T-helper 2 cell treated with Interferon-gamma antibody and Interleukin-4, amounts not matched to agents 5 μg/mL and 100 μg/mL, for 36 hours (primary cell): ENCODE measurements at regions not wholly inside any gene's neighbourhood (a gene's known extent, or its start where the extent isn't known, plus 50 kb on each side); places are given as distances from the start of the nearest gene placed in this dataset.
"Not testable (repeated sequence)": the region's sequence is repeated elsewhere in the genome, so short reads cannot be mapped to it uniquely, and the experiment has no call there.

Experiments used
- DNase-seq: peaks from one replicate; pipeline ENCODE4 v3.0.0; 2021; ENCODE audit warnings: low spot score
- H3K27ac Mint-ChIP-seq: one replicate; pipeline ENCODE4 v1.8.0; 2021; ENCODE audit warnings: mild to moderate bottlenecking, mixed read lengths
- H3K27me3 Mint-ChIP-seq: one replicate; pipeline ENCODE4 v1.8.0; 2021; ENCODE audit warnings: low read depth, mixed read lengths
- H3K36me3 Mint-ChIP-seq: one replicate; pipeline ENCODE4 v1.8.0; 2021; ENCODE audit warnings: low read depth, mixed read lengths
- H3K4me1 Mint-ChIP-seq: one replicate; pipeline ENCODE4 v1.8.0; 2021; ENCODE audit warnings: low read depth, mixed read lengths
- H3K4me3 Mint-ChIP-seq: one replicate; pipeline ENCODE4 v1.8.0; 2022; ENCODE audit warnings: mild to moderate bottlenecking, moderate library complexity, mixed read lengths
- H3K9me3 Mint-ChIP-seq: one replicate; pipeline ENCODE4 v1.8.0; 2021; ENCODE audit warnings: mixed read lengths

DNA sequence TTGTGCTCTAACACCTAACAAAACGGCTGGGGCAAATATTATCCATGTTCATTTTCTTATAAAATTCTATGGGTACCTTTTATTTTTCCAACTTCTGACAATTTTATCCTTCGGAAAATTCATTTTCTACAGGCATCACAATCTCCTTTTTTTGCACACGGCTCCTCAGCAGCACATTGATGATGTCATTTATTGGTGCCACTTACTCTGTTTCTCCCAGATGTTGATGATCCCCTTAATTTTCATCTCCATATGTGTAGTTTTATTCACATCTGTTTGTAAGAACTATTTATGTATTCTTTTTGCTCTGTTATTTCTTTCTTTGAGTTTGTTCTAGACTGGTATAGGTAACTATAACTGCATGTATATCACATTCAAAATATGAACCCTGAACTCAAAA, 1660.8 kb upstream of the DDX18 start:
- H3K9me3 Mint-ChIP-seq = peaks cover 52% of the 10 kb centered on the region
- H3K4me3 Mint-ChIP-seq = no peak overlapping the region
- H3K4me1 Mint-ChIP-seq = no peaks in the 10 kb centered on the region
- no peaks in the 10 kb centered on the region for H3K27me3 Mint-ChIP-seq
- DNase-seq = no peak
- H3K36me3 Mint-ChIP-seq = no peaks in the 10 kb centered on the region
- no peak overlapping the region for H3K27ac Mint-ChIP-seq

DNA sequence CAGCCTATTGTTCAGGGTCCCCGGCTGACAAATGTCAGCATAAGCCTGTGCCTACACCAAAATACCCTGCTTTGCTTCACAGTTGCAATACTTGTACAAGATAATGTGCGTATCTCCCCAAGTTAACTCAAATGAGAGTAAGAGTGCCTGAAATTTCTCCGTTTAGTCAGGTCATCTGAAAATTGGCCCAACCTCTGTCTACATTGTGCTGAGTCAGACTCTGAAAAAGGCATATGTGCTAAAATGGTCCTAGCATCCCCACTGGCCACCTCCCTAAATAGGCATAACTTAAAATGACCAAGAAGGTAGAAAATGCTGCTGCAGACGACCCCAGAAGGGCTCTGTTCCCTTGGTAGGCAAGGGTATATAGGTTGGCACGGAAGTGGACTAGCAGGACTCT, 1653.8 kb upstream of the DDX18 start:
- Mint-ChIP-seq H3K27ac (no peak overlapping the region), H3K36me3 (no peaks in the 10 kb centered on the region), H3K9me3 (peaks cover 46% of the 10 kb centered on the region), H3K27me3 (no peaks in the 10 kb centered on the region), H3K4me1 (no peaks in the 10 kb centered on the region), H3K4me3 (no peak overlapping the region)
- no peak for DNase-seq

DNA sequence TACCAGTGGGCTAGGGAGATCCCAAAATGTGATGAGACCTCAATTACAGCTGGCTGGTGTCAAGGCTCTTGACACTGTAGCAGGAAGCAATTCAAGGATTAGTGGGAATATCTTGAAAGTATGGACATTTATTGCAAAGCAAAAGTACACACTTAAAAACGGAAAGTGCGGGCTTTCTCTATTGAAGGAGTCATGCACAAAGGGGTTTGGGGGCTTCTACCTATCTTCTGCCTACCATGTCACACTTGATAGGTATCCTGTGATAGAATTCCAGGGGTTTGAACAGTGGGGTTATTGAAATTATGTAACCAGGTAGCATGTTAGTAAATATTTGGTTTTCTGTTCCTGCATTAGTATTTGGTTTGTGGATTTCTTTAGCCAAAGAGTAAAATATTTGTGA, 1652.1 kb upstream of the DDX18 start:
- no peaks in the 10 kb centered on the region for H3K36me3 Mint-ChIP-seq
- no peak overlapping the region for H3K4me3 Mint-ChIP-seq
- DNase-seq = no peak
- H3K27me3 Mint-ChIP-seq = no peaks in the 10 kb centered on the region
- H3K27ac Mint-ChIP-seq = no peak overlapping the region
- H3K4me1 Mint-ChIP-seq = no peaks in the 10 kb centered on the region
- H3K9me3 Mint-ChIP-seq = peaks cover 42% of the 10 kb centered on the region

DNA sequence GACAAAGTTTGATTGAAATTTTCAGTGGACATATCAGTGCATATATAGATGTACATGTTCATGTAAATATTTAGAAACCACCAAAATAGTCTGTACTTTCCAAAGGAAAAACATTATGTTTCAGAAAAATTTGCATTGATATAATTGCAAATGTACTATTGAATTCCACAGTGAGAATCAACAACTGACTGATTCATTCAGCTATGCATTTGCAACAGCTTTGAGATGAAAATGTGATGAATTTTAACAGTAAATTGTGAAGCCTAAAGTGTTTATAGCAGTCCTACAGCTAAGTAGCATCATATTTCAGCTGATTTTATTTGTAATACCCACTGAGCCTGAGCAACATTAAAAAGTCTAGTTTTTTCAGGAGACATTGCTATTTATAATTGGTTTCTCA, 1647.4 kb upstream of the DDX18 start:
- no peaks in the 10 kb centered on the region for H3K36me3 Mint-ChIP-seq
- no peaks in the 10 kb centered on the region for H3K4me1 Mint-ChIP-seq
- H3K9me3 Mint-ChIP-seq = peaks cover 50% of the 10 kb centered on the region
- H3K27ac Mint-ChIP-seq = no peak overlapping the region
- no peaks in the 10 kb centered on the region for H3K27me3 Mint-ChIP-seq
- DNase-seq = no peak
- H3K4me3 Mint-ChIP-seq = no peak overlapping the region

DNA sequence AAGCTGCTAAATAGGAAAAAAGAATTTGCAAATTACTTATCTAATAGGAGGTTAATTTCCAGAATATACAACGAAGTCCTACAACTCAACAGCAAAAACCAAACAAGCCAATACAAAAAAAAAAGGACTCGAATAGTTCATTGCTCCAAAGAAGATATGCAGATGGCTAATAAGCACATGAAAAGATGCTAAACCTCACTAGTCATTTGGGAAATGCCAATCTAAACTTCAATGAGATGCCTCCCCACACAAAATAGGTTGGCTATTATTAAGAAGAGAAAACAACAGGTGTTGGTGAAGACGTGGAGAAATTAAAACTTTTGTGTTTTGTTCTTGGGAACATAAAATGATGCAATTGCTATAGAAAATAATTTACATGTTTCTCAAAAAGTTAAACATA, 1634.4 kb upstream of the DDX18 start:
- Mint-ChIP-seq H3K27ac (no peak overlapping the region), H3K36me3 (no peaks in the 10 kb centered on the region), H3K9me3 (peaks cover 18% of the 10 kb centered on the region), H3K4me3 (no peak overlapping the region), H3K27me3 (no peaks in the 10 kb centered on the region), H3K4me1 (no peaks in the 10 kb centered on the region)
- no peak for DNase-seq

GRCh38 chr2:116190684-116191083, 1623.8 kb upstream of the DDX18 start:
- not testable (repeated sequence) for H3K4me1 Mint-ChIP-seq, H3K27ac Mint-ChIP-seq, DNase-seq, H3K36me3 Mint-ChIP-seq, H3K27me3 Mint-ChIP-seq, H3K4me3 Mint-ChIP-seq
- peaks cover 36% of the 10 kb centered on the region for H3K9me3 Mint-ChIP-seq

DNA sequence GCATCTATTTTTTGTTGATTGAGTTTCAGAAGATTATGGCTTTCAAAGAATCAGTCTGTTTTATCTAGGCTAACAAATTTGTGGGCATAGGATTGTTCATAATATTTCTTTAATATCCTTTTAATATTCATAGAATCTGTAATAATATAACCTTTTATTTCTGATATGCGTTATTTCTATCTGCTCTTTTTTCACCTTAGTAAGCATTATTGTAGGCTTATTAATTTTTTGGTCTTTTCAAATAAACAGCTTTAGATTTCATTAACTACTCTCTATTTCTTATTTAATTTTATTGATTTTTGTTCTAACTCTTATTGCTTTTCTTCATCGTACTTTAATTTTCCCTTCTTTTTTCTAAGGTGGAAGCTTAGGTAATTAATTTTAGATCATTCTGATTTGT, 1614.4 kb upstream of the DDX18 start:
- H3K27ac Mint-ChIP-seq = no peak overlapping the region
- H3K27me3 Mint-ChIP-seq = no peaks in the 10 kb centered on the region
- H3K9me3 Mint-ChIP-seq = peaks cover 38% of the 10 kb centered on the region
- H3K4me3 Mint-ChIP-seq = no peak overlapping the region
- DNase-seq = no peak
- no peaks in the 10 kb centered on the region for H3K36me3 Mint-ChIP-seq
- no peaks in the 10 kb centered on the region for H3K4me1 Mint-ChIP-seq

DNA sequence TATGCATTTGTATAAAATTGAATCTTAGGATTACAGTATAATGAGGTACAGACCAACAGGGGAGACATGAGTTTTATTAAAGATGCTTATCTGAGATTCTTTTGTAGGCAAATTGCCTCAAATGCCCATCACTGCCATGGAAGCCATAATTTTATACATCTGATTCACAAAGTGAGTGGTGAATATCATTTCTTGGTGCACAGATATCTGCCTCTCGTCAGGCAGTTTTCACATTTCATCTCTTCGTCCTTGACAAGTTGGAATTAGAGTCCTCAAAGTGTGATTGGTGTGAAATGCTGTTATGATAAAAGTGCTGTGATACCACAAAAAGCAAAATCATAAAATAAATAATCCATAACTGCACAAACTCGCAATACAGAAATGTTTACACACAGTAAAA, 1602.8 kb upstream of the DDX18 start:
- Mint-ChIP-seq H3K36me3 (no peaks in the 10 kb centered on the region), H3K4me1 (no peaks in the 10 kb centered on the region), H3K4me3 (no peak overlapping the region), H3K9me3 (peaks cover 29% of the 10 kb centered on the region), H3K27me3 (no peaks in the 10 kb centered on the region), H3K27ac (no peak overlapping the region)
- no peak for DNase-seq

- no peak overlapping the region for H3K27ac Mint-ChIP-seq
- no peak overlapping the region for H3K4me3 Mint-ChIP-seq
- H3K27me3 Mint-ChIP-seq = no peaks in the 10 kb centered on the region
- no peaks in the 10 kb centered on the region for H3K36me3 Mint-ChIP-seq
- no peaks in the 10 kb centered on the region for H3K4me1 Mint-ChIP-seq
- no peak for DNase-seq
- peaks cover 41% of the 10 kb centered on the region for H3K9me3 Mint-ChIP-seq
Measured at GRCh38 chr2:116222793-116223192, 1591.7 kb upstream of the DDX18 start.

DNA sequence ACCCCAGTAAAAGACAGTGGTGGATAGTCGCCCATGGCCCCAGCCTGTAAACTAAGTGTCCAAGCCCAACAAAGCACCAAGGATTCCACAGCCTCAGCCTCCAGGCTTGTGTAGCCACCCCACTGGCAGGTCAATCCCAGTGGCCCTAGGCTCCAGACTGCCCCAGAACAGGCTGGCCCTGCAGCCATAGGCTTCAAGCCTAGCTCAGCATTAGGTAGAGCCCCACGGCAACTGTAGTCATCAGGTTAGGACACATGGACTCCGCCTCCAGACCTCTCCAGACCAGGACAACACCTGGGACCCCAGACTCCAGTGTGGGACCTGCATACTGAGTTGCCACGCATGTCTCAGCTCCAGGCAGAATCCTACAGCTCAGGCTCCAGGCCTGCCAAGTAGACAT, 1590.6 kb upstream of the DDX18 start:
- Mint-ChIP-seq H3K36me3 (no peaks in the 10 kb centered on the region), H3K27ac (no peak overlapping the region), H3K9me3 (peaks cover 42% of the 10 kb centered on the region), H3K27me3 (no peaks in the 10 kb centered on the region), H3K4me1 (no peaks in the 10 kb centered on the region), H3K4me3 (no peak overlapping the region)
- no peak for DNase-seq

- H3K4me3 Mint-ChIP-seq = no peak overlapping the region
- no peak for DNase-seq
- H3K9me3 Mint-ChIP-seq = peaks cover 47% of the 10 kb centered on the region
- H3K27ac Mint-ChIP-seq = no peak overlapping the region
- no peaks in the 10 kb centered on the region for H3K27me3 Mint-ChIP-seq
- H3K4me1 Mint-ChIP-seq = no peaks in the 10 kb centered on the region
- no peaks in the 10 kb centered on the region for H3K36me3 Mint-ChIP-seq
Measured at GRCh38 chr2:116224610-116225009, 1589.9 kb upstream of the DDX18 start.

DNA sequence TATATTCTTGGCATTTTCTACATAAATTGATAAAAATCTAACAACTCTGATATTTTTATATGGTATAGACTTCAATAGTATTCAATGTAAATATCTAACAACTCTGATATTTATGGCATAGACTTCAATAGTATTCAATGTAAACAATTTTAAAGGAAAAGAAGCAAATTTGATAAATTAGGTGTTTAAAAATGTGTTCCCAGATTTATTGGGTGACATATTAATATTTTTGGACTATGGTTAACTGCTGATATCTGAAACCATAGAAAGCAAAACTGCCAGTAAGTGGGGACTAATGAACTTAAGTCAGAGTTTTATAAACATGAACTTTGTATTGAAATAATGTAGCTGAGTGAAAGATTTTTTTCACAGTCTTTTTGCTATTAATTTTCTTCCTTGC, 1576.0 kb upstream of the DDX18 start:
- DNase-seq = no peak
- Mint-ChIP-seq H3K36me3 (no peaks in the 10 kb centered on the region), H3K27me3 (no peaks in the 10 kb centered on the region), H3K4me3 (no peak overlapping the region), H3K27ac (no peak overlapping the region), H3K4me1 (no peaks in the 10 kb centered on the region), H3K9me3 (peaks cover 50% of the 10 kb centered on the region)

DNA sequence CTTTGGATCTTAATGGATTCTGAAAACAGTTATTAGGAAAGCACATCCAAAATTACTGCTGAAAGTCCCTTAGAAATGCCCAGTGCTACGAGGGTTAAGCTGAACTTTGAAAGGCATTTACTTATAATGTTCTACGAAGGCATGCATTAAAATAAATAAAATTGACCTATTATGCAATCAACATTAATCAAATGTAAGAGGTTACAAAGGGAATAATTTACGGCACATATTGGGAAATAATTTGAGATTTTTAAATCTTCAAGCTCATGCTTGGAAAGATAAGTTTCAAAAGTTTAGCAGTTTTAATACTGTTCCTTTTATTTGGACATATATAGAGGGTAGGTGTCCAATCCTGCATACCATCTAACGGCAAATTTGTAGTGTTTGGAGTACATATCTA, 1564.1 kb upstream of the DDX18 start:
- Mint-ChIP-seq H3K4me1 (no peaks in the 10 kb centered on the region), H3K4me3 (no peak overlapping the region), H3K27ac (no peak overlapping the region), H3K27me3 (no peaks in the 10 kb centered on the region), H3K9me3 (peaks cover 43% of the 10 kb centered on the region), H3K36me3 (no peaks in the 10 kb centered on the region)
- DNase-seq = no peak

DNA sequence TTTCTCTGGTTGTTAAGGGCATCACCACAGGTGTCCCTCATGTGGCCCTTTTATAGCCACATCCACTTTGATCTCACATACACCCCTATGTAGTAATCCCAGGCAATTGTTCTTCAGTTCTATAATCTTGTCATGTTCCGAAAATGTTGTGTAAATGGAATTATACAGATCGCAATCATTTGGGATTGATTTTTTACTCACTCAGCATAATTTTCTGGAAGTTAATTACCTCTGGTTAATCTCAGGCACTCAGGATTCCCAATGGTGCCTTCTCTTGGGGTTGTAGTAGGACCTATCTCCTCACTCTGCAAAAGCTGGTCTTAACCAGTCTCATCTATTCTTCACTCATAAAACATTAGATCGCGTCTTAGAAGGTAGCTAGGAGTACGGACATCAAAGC, 1549.6 kb upstream of the DDX18 start:
- Mint-ChIP-seq H3K4me3 (no peak overlapping the region), H3K27me3 (no peaks in the 10 kb centered on the region)

GRCh38 chr2:116269040-116269439, 1545.5 kb upstream of the DDX18 start:
- H3K36me3 Mint-ChIP-seq = no peaks in the 10 kb centered on the region
- H3K4me1 Mint-ChIP-seq = no peaks in the 10 kb centered on the region
- H3K27me3 Mint-ChIP-seq = no peaks in the 10 kb centered on the region
- no peak overlapping the region for H3K4me3 Mint-ChIP-seq
- DNase-seq = no peak
- H3K27ac Mint-ChIP-seq = no peak overlapping the region
- peaks cover 24% of the 10 kb centered on the region for H3K9me3 Mint-ChIP-seq

More for the DNA sequence above, 1549.6 kb upstream of the DDX18 start:
- Mint-ChIP-seq H3K36me3 (no peaks in the 10 kb centered on the region), H3K4me1 (no peaks in the 10 kb centered on the region), H3K9me3 (peaks cover 46% of the 10 kb centered on the region), H3K27ac (no peak overlapping the region)
- no peak for DNase-seq
